AG09319 (cell line): ENCODE measurements at regions not wholly inside any gene's neighbourhood (a gene's known extent, or its start where the extent isn't known, plus 50 kb on each side); places are given as distances from the start of the nearest gene placed in this dataset.
"Not testable (repeated sequence)": the region's sequence is repeated elsewhere in the genome, so short reads cannot be mapped to it uniquely, and the experiment has no call there.

Source experiments
- DNase-seq: peaks from one replicate; pipeline ENCODE4 v3.0.0-alpha.2; 2010; ENCODE audit warnings: low read depth; ENCODE audit errors: extremely low read depth
- CTCF ChIP-seq: IDR thresholded peaks from 2 replicates; pipeline ENCODE4 v1.5.1; 2011; ENCODE audit warnings: low read depth, mild to moderate bottlenecking, inconsistent platforms, low read length, moderate library complexity

GRCh38 chr4:187656959-187657358 lies 338.6 kb upstream of the ZFP42 start:
- no peak for DNase-seq
- no peak for TF ChIP-seq CTCF

GRCh38 chr4:187663076-187663475 lies 332.5 kb upstream of the ZFP42 start:
- no peak for DNase-seq
- TF ChIP-seq CTCF: no peak

DNA sequence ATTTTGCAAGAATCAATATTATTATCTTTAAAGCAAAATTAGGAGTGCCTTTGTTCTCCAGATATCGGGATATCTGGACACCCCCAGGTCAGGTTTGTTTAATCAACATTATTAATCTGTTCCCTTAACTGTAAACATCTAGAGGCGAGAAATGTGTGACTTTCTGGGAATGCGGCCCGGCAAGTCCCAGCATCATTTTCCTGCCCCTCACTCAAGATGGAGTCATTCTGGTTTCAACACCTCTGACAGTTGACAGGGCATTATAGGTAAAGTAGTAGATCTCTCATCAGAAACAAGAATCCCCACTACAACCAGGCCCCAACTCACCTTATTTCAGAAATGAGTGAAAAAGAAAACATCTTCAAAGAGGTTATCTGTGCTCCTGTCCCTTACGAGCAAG lies 331.6 kb upstream of the ZFP42 start:
- DNase-seq: no peak
- TF ChIP-seq CTCF: no peak

DNA sequence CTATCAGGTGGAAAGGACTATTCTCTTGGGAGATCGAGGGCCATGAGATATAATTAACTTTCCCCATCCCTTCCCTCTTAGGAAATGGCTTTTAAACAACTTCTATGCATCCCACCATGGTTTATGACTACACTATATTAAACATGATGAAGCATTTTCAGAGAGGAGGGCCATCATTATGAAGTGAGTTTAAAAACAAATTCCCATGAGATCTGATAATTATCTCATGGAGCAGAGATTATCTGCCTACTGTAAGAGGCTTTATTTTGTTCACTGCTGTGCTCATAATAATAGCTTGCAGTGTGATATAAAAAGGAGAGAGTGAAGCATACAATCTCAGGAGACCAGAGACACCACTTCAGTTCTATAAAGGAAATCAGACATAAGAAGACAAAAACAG lies 330.5 kb upstream of the ZFP42 start:
- DNase-seq: no peak

DNA sequence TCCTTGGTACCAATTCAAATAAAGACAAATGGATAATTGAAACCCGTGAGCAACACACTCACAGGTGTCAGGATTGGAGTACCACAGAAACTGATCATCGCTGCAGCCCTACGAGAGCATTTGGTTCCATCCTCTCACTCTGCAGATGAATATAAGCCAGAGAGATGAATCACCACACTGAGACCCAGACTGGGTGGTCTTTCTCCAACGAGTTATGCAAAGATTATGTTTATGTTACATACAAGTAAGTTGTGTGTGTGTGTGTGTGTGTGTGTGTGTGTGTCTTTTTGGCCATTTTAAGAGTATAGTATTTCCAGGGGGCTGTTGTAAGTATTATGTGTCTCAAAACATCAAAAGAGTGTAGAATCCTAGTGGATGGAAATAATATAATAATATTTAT lies 329.5 kb upstream of the ZFP42 start:
- no peak for DNase-seq
- no peak for TF ChIP-seq CTCF

More for the DNA sequence above, 330.5 kb upstream of the ZFP42 start:
- TF ChIP-seq CTCF: no peak

DNA sequence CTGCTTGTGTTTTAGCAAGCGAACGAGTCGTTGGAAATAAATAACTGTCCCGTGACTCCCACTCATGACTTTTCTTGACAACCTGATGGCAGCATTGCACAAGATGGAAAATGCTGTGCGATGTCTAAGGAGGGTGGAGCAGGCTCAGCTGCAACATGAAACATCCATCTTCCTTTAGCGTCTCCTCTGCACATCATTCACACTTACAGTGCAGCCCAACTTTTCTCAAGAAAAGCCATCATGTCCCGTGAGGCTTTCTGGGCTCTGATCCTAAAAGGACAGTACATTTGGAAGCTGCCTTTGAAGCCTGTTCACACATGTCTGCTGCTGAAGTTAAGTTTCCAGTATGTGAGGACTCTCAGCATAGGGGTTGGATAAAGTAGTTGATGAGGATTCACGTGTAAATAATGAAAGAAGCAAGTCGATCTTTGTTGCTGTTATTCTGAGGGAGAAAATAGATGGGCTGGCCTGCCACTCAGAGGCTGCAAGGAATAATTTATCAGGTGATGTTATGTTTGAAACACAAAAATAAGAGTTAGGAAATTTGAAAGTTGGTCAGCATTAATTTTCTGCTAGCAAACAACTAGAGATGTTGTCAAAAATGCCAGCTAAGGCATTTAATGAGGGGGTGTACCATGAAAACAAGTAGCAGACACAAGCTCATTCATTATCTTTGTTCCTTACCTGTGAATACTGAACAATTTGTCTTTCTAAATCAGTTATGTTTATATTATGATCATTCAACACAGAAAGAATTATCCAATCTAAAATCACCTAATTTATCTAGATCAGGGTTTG lies 328.7 kb upstream of the ZFP42 start:
- DNase-seq: no peak
- no peak; the same call in 1 of the 2 replicates for TF ChIP-seq CTCF

GRCh38 chr4:187668526-187669082 lies 327.0 kb upstream of the ZFP42 start:
- no peak for DNase-seq
- TF ChIP-seq CTCF: no peak

GRCh38 chr4:187671521-187671920 lies 324.1 kb upstream of the ZFP42 start:
- DNase-seq: not testable (repeated sequence)

DNA sequence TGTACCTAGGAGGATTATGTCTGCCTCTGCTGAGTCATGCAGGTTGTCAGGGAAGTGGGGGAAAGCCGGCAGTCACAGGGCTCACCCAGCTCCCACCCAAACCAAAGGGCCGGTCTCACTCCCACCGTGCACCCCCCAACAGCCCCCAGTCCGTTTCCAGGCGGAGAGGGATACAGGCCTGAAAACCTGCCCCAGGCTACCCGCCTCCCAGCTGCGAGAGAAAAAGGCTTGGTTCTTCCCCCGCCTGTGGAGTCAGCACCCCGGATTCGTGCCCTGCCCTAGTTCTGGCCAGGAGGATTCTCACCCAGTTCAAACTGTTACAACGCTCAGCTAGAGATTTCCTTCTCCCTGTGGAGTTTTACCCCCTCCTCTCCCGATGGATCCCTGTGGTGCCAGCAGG lies 323.6 kb upstream of the ZFP42 start:
- not testable (repeated sequence) for DNase-seq

DNA sequence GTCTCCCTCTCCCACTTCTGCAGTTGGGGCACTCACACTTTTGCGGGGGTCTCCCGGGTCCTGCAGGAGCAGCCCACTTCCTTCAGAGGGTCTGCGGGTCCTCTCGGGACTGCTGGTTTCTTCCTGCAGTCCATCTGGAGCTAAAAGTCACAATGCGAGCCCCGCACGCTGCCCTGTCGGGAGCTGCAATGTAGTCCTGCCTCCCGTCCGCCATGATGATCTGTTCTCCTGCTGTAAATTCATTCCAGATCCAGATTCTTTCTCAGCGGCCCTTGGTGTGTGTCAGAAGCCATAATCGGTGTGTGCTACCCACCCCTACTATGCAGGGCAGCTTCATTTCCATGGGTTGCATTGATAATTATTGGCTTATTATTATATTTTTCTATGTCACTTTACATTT lies 323.0 kb upstream of the ZFP42 start:
- not testable (repeated sequence) for DNase-seq
